ENCODE measurements at regions not wholly inside any gene's neighbourhood (a gene's known extent, or its start where the extent isn't known, plus 50 kb on each side); places are given as distances from the start of the nearest gene placed in this dataset.
"Not testable (repeated sequence)": the region's sequence is repeated elsewhere in the genome, so short reads cannot be mapped to it uniquely, and the experiment has no call there.

- DNase-seq = no peak
These were observed 1315.2 kb upstream of the MIR17HG start for GRCh38 chr13:90032313-90032712.

GRCh38 chr13:90032841-90033493 lies 1314.5 kb upstream of the MIR17HG start:
- no peak for DNase-seq

- no peak for DNase-seq
These were observed 1308.0 kb upstream of the MIR17HG start for GRCh38 chr13:90039516-90039915.

GRCh38 chr13:90047600-90047999 lies 1299.9 kb upstream of the MIR17HG start:
- no peak for DNase-seq

- no peak for DNase-seq
These were observed 1297.4 kb upstream of the MIR17HG start for GRCh38 chr13:90049989-90050671.

GRCh38 chr13:90055121-90055520 lies 1292.4 kb upstream of the MIR17HG start:
- peak; percentile 20 for DNase-seq

GRCh38 chr13:90055760-90056159 lies 1291.7 kb upstream of the MIR17HG start:
- DNase-seq = no peak

- DNase-seq = not testable (repeated sequence)
These were observed 1283.3 kb upstream of the MIR17HG start for GRCh38 chr13:90064226-90064625.

GRCh38 chr13:90068658-90069057 lies 1278.8 kb upstream of the MIR17HG start:
- no peak for DNase-seq

- no peak for DNase-seq
These were observed 1277.1 kb upstream of the MIR17HG start for GRCh38 chr13:90070362-90070761.

GRCh38 chr13:90070837-90071525 lies 1276.5 kb upstream of the MIR17HG start:
- no peak for DNase-seq

GRCh38 chr13:90084684-90085290 lies 1262.7 kb upstream of the MIR17HG start:
- peak; percentile 37 for DNase-seq

- no peak for DNase-seq
These were observed 1258.4 kb upstream of the MIR17HG start for GRCh38 chr13:90089051-90089450.

- no peak for DNase-seq
These were observed 1255.9 kb upstream of the MIR17HG start for GRCh38 chr13:90091611-90092010.

- no peak for DNase-seq
These were observed 1253.1 kb upstream of the MIR17HG start for GRCh38 chr13:90094357-90094756.

- DNase-seq = no peak
These were observed 1248.9 kb upstream of the MIR17HG start for GRCh38 chr13:90098577-90098976.

- DNase-seq = no peak
These were observed 1247.6 kb upstream of the MIR17HG start for GRCh38 chr13:90099847-90100246.

GRCh38 chr13:90103099-90103784 lies 1244.2 kb upstream of the MIR17HG start:
- no peak for DNase-seq

GRCh38 chr13:90104764-90105163 lies 1242.7 kb upstream of the MIR17HG start:
- DNase-seq = no peak

- DNase-seq = peak; percentile 51
These were observed 1242.2 kb upstream of the MIR17HG start for GRCh38 chr13:90105276-90105675.

- peak; percentile 45 for DNase-seq
These were observed 1241.5 kb upstream of the MIR17HG start for GRCh38 chr13:90105849-90106496.

GRCh38 chr13:90107661-90108060 lies 1239.8 kb upstream of the MIR17HG start:
- DNase-seq = no peak

All from HCEC 1CT (cell line).